ENCODE measurements at regions not wholly inside any gene's neighbourhood (a gene's known extent, or its start where the extent isn't known, plus 50 kb on each side); places are given as distances from the start of the nearest gene placed in this dataset.

DNA sequence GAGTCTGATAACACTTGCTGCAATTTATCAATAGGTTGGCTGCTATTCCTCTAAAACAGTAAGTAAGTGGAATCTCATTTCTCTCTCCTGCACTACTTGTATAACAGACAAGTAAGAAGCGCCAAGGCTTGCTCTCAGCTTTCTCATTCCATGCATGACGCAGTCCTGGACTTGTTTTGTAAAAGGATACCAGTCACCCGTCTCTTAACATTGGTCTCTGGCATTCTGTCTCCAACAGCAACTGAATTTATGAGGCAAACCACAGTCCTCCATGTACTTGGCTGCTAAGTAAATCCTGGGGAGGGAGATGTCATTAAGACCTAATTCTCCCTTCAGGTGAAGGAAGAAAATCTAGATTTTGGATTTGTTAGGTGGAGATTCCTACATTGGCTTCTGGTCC is 115.4 kb downstream of the OPN5 start:
- no peaks in the 10 kb centered on the region for H4K20me1 ChIP-seq (replicated peaks; ENCODE audit: control insufficient read depth, insufficient read depth, low read length)
- H3K9me3 ChIP-seq (replicated peaks; ENCODE audit: control insufficient read depth, insufficient read depth, low read depth, low read length), result no peaks in the 10 kb centered on the region
- ChIA-PET POLR2A (no interaction called here), CTCF (ENCODE audit: low intra/inter-chr PET ratio) (interaction anchor here (0.6 kb wide), 1 partner anchor 11 kb away, joined by 8 read pairs; no protein-coding TSS in a partner anchor)
- DNase-seq (ENCODE audit: extremely low read depth in 1 of 4, low spot score in 3 of 4), result no peak
- H2AFZ ChIP-seq (ENCODE audit: low read depth, low read length), result no peak overlapping the region
- H3K4me2 ChIP-seq (ENCODE audit: insufficient read depth, low read length), result no peak overlapping the region
- BruUV-seq (replicated peaks), result no TSS peak
- intact Hi-C loops (cut with micrococcal nuclease) (no loop called here), in situ Hi-C loops (cut with MboI) (no loop called here)
- no peak overlapping the region for H3K9ac ChIP-seq (ENCODE audit: insufficient read depth in 1 of 2, low read depth in 2 of 2, low read length in 2 of 2)
- H3K4me3 ChIP-seq, result no peak overlapping the region
- no peak for TF ChIP-seq HNRNPL (IDR thresholded peaks at IDR 0.05; ENCODE audit: low read depth, low read length)
- no peak for TF ChIP-seq SETDB1 (IDR thresholded peaks at IDR 0.05; ENCODE audit: low read length)
- TF ChIP-seq SMC3 (conservative IDR thresholded peaks at IDR 0.05; ENCODE audit: insufficient read depth, low read depth, low read length), result no peak
- TF ChIP-seq MAFG (tag; conservative IDR thresholded peaks at IDR 0.05), result no peak
- TF ChIP-seq, protein P1, sequence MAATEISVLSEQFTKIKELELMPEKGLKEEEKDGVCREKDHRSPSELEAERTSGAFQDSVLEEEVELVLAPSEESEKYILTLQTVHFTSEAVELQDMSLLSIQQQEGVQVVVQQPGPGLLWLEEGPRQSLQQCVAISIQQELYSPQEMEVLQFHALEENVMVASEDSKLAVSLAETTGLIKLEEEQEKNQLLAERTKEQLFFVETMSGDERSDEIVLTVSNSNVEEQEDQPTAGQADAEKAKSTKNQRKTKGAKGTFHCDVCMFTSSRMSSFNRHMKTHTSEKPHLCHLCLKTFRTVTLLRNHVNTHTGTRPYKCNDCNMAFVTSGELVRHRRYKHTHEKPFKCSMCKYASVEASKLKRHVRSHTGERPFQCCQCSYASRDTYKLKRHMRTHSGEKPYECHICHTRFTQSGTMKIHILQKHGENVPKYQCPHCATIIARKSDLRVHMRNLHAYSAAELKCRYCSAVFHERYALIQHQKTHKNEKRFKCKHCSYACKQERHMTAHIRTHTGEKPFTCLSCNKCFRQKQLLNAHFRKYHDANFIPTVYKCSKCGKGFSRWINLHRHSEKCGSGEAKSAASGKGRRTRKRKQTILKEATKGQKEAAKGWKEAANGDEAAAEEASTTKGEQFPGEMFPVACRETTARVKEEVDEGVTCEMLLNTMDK (IDR thresholded peaks at IDR 0.05; ENCODE audit: borderline replicate concordance, insufficient read depth, low read depth, low read length, poor library complexity, severe bottlenecking), result no peak
- TF ChIP-seq HMG20A (CRISPR knock-in tag; conservative IDR thresholded peaks at IDR 0.05), result no peak
- TF ChIP-seq NFIC (IDR thresholded peaks at IDR 0.05), result no peak
- no peak for TF ChIP-seq DIDO1 (tag; IDR thresholded peaks at IDR 0.05; ENCODE audit: low read depth)
- TF ChIP-seq BCL6 (CRISPR knock-in tag; IDR thresholded peaks at IDR 0.05), result no peak
- TF ChIP-seq, protein P2, sequence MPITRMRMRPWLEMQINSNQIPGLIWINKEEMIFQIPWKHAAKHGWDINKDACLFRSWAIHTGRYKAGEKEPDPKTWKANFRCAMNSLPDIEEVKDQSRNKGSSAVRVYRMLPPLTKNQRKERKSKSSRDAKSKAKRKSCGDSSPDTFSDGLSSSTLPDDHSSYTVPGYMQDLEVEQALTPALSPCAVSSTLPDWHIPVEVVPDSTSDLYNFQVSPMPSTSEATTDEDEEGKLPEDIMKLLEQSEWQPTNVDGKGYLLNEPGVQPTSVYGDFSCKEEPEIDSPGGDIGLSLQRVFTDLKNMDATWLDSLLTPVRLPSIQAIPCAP (CRISPR knock-in tag; IDR thresholded peaks at IDR 0.05; ENCODE audit: borderline replicate concordance), result no peak
- no peak for TF ChIP-seq XRCC3 (IDR thresholded peaks at IDR 0.05)
- H3K27me3 ChIP-seq (ENCODE audit: control insufficient read depth in 2 of 2, insufficient read depth in 2 of 2, low read length in 2 of 2), result no peaks in the 10 kb centered on the region
- H3K27ac ChIP-seq (ENCODE audit: extremely low read depth, low read depth, low read length), result no peak overlapping the region
- no peaks in the 10 kb centered on the region for H3K9me1 ChIP-seq (ENCODE audit: control insufficient read depth, insufficient read depth, low read length)
- ATAC-seq, result no peak
- H3K36me3 ChIP-seq (ENCODE audit: control insufficient read depth, insufficient read depth, low read length), result no peaks in the 10 kb centered on the region
- 0% methylated on average over 3 of the region's 3 CpGs for WGBS (ENCODE audit: insufficient coverage, low coverage, missing lambda C conversion rate)
- H3K79me2 ChIP-seq (ENCODE audit: control insufficient read depth, insufficient read depth, low read length), result no peaks in the 10 kb centered on the region
- FAIRE-seq, result no peak
- no peaks in the 10 kb centered on the region for H3K4me1 ChIP-seq (replicated peaks in 1 of 2; ENCODE audit: control insufficient read depth in 2 of 2, insufficient read depth in 2 of 2, low read length in 2 of 2)
